Glutamatergic neuron (in vitro differentiated cells): ENCODE measurements at regions not wholly inside any gene's neighbourhood (a gene's known extent, or its start where the extent isn't known, plus 50 kb on each side); places are given as distances from the start of the nearest gene placed in this dataset.

Source experiments
- DNase-seq: peaks from one replicate; pipeline ENCODE4 v3.0.0; 2022
- H3K27ac Mint-ChIP-seq: one replicate; pipeline ENCODE4 v1.8.0; 2020; ENCODE audit warnings: mild to moderate bottlenecking, mixed read lengths, inconsistent platforms; ENCODE audit not compliant: unreplicated experiment
- H3K27me3 Mint-ChIP-seq: one replicate; pipeline ENCODE4 v1.8.0; 2020; ENCODE audit warnings: mild to moderate bottlenecking, moderate library complexity, mixed read lengths, inconsistent platforms; ENCODE audit not compliant: unreplicated experiment
- H3K36me3 Mint-ChIP-seq: one replicate; pipeline ENCODE4 v1.8.0; 2020; ENCODE audit warnings: mild to moderate bottlenecking, mixed read lengths, inconsistent platforms; ENCODE audit not compliant: unreplicated experiment
- H3K4me1 Mint-ChIP-seq: one replicate; pipeline ENCODE4 v1.8.0; 2020; ENCODE audit warnings: mild to moderate bottlenecking, low read depth, mixed read lengths, inconsistent platforms; ENCODE audit not compliant: unreplicated experiment
- H3K4me3 Mint-ChIP-seq: one replicate; pipeline ENCODE4 v1.8.0; 2020; ENCODE audit warnings: mild to moderate bottlenecking, mixed read lengths, inconsistent platforms; ENCODE audit not compliant: unreplicated experiment
- H3K9me3 Mint-ChIP-seq: one replicate; pipeline ENCODE4 v1.8.0; 2020; ENCODE audit warnings: mild to moderate bottlenecking, moderate library complexity, mixed read lengths, inconsistent platforms; ENCODE audit not compliant: unreplicated experiment
- TF ChIP-seq, protein P1 (sequence below): fragments of 200-600 bp; sonication (generic); IDR thresholded peaks from one replicate; pipeline ENCODE4 v1.5.0; 2021; ENCODE audit not compliant: partially characterized antibody, unreplicated experiment

DNA sequence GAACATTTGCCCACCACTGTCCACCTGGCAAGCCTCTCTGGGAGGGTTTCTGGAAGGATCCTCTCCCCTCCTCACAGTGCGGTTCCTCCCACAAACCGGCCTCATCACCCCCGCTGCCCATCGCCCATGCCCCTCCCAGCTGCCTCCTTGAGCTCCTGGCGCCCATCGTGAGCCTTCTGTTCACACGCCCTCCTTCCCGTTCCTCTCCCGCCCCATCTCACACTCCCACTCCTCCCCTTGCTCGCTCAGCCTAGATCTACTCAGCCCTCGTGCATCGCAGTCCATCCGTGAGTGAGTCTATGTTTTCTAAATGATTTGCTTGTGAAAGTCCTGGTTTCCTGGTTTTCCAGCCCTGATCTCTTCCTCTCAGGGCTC is 119.1 kb upstream of the C1orf174 start:
- Mint-ChIP-seq H3K27me3 (peaks cover 8% of the 10 kb centered on the region), H3K36me3 (peaks cover 17% of the 10 kb centered on the region), H3K9me3 (peaks cover 19% of the 10 kb centered on the region), H3K4me1 (no peaks in the 10 kb centered on the region), H3K27ac (no peak overlapping the region), H3K4me3 (no peak overlapping the region)
- DNase-seq, result no peak
- TF ChIP-seq, protein P1, sequence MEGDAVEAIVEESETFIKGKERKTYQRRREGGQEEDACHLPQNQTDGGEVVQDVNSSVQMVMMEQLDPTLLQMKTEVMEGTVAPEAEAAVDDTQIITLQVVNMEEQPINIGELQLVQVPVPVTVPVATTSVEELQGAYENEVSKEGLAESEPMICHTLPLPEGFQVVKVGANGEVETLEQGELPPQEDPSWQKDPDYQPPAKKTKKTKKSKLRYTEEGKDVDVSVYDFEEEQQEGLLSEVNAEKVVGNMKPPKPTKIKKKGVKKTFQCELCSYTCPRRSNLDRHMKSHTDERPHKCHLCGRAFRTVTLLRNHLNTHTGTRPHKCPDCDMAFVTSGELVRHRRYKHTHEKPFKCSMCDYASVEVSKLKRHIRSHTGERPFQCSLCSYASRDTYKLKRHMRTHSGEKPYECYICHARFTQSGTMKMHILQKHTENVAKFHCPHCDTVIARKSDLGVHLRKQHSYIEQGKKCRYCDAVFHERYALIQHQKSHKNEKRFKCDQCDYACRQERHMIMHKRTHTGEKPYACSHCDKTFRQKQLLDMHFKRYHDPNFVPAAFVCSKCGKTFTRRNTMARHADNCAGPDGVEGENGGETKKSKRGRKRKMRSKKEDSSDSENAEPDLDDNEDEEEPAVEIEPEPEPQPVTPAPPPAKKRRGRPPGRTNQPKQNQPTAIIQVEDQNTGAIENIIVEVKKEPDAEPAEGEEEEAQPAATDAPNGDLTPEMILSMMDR, result no peak

DNA sequence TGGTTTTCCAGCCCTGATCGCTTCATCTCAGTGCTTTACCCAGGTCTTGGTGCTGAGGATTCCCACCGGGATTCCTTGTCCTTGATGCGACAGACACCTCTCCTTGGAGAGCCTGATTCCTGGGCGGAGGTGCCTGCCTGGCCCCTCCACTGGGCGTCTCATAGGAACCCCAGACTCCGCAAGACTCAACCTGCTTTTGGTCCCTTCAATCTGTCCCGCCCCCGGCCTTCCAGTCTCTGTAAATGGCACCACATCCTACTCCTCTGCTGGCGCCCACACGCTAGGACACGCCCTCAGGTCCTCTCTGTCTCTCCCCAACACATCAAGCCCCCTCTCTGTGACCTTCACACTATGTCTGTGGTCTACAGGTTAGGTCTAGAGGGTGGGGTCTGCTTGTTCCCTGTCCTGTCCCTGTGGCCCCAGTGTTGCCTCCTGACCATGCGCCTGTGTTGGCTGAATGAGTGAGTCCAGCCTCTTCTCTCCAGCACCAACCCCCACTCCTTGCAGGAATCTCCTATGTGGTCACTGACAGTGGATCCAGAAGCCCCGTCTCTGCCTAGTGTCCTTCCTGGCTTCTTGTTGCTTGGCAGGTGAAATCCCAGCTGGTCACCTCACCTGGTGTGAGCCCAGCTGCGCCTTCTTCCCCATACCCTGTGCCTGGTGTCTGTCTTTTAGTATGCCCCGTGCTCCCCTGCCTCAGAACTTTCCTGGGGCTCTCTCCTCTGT is 119.7 kb upstream of the C1orf174 start:
- Mint-ChIP-seq H3K27me3 (peaks cover 8% of the 10 kb centered on the region), H3K4me3 (no peak overlapping the region), H3K27ac (no peak overlapping the region), H3K9me3 (peaks cover 19% of the 10 kb centered on the region), H3K36me3 (peaks cover 17% of the 10 kb centered on the region), H3K4me1 (no peaks in the 10 kb centered on the region)
- DNase-seq, result no peak
- TF ChIP-seq, protein P1, result no peak

DNA sequence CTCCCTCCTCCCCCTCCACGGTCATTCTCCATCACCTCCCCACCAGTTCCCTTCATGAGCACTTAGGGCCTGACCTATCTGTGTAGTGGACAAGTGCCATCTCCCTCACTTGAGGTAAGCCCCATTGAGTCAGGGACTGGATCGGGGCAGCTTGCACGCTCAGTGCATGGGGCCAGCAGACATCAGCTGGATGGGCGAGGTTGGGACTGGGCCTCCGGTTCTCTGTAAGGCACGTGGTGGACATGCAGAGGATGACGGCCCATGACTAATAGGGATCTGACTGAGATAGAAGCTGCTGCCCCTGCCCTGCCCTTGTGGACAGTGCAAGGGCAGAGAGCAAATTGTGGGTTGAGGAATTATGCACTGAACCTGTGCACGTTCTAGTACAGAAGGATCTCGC is 120.4 kb upstream of the C1orf174 start:
- Mint-ChIP-seq H3K36me3 (peaks cover 17% of the 10 kb centered on the region), H3K27ac (no peak overlapping the region), H3K27me3 (peaks cover 8% of the 10 kb centered on the region), H3K4me1 (no peaks in the 10 kb centered on the region), H3K4me3 (no peak overlapping the region), H3K9me3 (peaks cover 21% of the 10 kb centered on the region)
- TF ChIP-seq, protein P1, result no peak
- DNase-seq, result no peak

DNA sequence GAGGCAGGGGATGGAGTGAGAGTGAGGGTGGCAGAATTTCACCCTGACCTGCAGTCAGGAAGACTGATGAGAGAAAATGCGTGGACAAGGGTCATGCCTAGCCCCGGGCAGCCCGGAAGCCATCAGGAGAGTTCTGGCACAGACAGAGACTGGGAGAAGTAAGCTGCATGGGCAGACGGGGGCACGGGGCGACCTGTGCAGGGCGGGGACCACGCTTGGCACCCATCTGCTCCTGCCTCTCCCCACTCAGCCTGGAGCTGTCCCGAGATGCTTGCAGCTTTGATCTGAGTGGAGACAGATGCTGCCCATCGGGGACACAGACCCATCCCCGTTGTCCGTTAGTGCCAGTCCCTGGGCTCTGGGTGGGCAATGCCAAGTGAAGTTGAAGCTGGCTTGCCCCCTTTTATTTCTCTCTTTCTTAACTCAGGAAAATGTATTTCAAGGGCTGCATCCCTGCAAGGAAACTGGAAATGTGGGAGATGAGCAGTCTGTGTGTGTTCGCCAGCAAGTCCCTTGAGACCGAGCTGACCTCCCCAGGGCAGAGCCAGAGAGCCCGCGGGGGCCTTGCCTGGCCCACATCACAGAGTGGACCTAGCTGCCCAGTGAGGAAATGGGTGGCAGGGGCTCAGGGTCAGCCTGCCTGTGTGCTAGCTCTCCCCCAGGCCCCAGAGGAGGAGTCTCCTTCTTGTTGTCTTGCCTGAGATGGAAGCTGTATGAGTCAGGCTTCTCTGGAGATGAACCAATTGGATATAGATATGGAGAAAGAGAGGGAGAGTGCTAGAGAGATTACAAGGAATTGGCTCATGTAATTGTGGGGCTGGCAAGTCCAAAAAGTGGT is 121.3 kb upstream of the C1orf174 start:
- no peak for DNase-seq
- H3K4me3 Mint-ChIP-seq, result no peak overlapping the region
- H3K4me1 Mint-ChIP-seq, result no peaks in the 10 kb centered on the region
- TF ChIP-seq, protein P1, result no peak
- H3K9me3 Mint-ChIP-seq, result peaks cover 26% of the 10 kb centered on the region
- H3K27me3 Mint-ChIP-seq, result peaks cover 8% of the 10 kb centered on the region
- H3K27ac Mint-ChIP-seq, result no peak overlapping the region
- H3K36me3 Mint-ChIP-seq, result peaks cover 17% of the 10 kb centered on the region

DNA sequence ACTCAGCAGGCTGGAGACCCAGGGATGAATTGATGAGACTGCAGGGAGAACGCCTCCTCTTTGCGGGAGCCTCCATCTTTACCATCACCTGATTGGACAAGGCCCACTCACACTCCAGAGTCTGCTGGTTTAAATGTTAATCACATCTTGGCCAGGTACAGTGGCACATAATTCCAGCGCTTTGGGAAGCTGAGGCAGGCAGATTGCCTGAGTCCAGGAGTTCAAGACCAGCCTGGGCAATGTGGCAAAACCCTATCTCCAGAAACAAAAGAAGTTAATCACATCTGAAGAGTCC is 121.8 kb upstream of the C1orf174 start:
- Mint-ChIP-seq H3K27ac (no peak overlapping the region), H3K9me3 (peaks cover 26% of the 10 kb centered on the region), H3K36me3 (peaks cover 17% of the 10 kb centered on the region), H3K4me3 (no peak overlapping the region), H3K4me1 (no peaks in the 10 kb centered on the region), H3K27me3 (peaks cover 8% of the 10 kb centered on the region)
- TF ChIP-seq, protein P1, result no peak
- no peak for DNase-seq
